Osteoblast (primary cell): ENCODE measurements at regions not wholly inside any gene's neighbourhood (a gene's known extent, or its start where the extent isn't known, plus 50 kb on each side); places are given as distances from the start of the nearest gene placed in this dataset.

Source experiments
- DNase-seq: peaks from one replicate; pipeline ENCODE4 v3.0.0; 2011; ENCODE audit warnings: low spot score, mixed read lengths; ENCODE audit not compliant: insufficient read length; ENCODE audit errors: missing footprints
- H2AFZ ChIP-seq: 2 replicates; pipeline ENCODE4 v1.6.0; 2011; ENCODE audit warnings: mild to moderate bottlenecking, low read length
- H3K27ac ChIP-seq: 2 replicates; pipeline ENCODE4 v1.5.1; 2011; ENCODE audit warnings: mild to moderate bottlenecking, low read depth, low read length, moderate library complexity
- H3K27me3 ChIP-seq: 2 replicates; pipeline ENCODE4 v1.6.0; 2012; ENCODE audit warnings: mild to moderate bottlenecking, control low read depth, inconsistent platforms, low read length, moderate library complexity; ENCODE audit not compliant: insufficient read depth
- H3K36me3 ChIP-seq: 2 replicates; pipeline ENCODE4 v1.5.1; 2011; ENCODE audit warnings: mild to moderate bottlenecking, low read length, control low read depth, moderate library complexity; ENCODE audit not compliant: insufficient read depth
- H3K4me1 ChIP-seq: 2 replicates; pipeline ENCODE4 v1.5.1; 2011; ENCODE audit warnings: mild to moderate bottlenecking, low read length, control low read depth, moderate library complexity; ENCODE audit not compliant: insufficient read depth
- H3K4me2 ChIP-seq: 2 replicates; pipeline ENCODE4 v1.6.0; 2011; ENCODE audit warnings: mild to moderate bottlenecking, low read length; ENCODE audit not compliant: insufficient read depth
- H3K4me3 ChIP-seq: fragments of 200-600 bp; sonication (generic); 3 replicates; pipeline ENCODE4 v1.5.1; 2012; ENCODE audit warnings: mild to moderate bottlenecking, low read length, inconsistent platforms; ENCODE audit not compliant: insufficient read depth
- H3K79me2 ChIP-seq: 2 replicates; pipeline ENCODE4 v1.6.0; 2012; ENCODE audit warnings: mild to moderate bottlenecking, low read length, control low read depth, inconsistent platforms; ENCODE audit not compliant: insufficient read depth
- H3K9me3 ChIP-seq: 2 replicates; pipeline ENCODE4 v1.5.1; 2011; ENCODE audit warnings: low read depth, low read length, control low read depth
- H4K20me1 ChIP-seq: 2 replicates; pipeline ENCODE4 v1.6.0; 2012; ENCODE audit warnings: mild to moderate bottlenecking, low read length, control low read depth; ENCODE audit not compliant: insufficient read depth
- TF ChIP-seq, protein P1 (sequence below): IDR thresholded peaks from 2 replicates; pipeline ENCODE4 v1.5.1; 2011; ENCODE audit warnings: mild to moderate bottlenecking, low read depth, low read length, moderate library complexity; ENCODE audit errors: extremely low read depth

DNA sequence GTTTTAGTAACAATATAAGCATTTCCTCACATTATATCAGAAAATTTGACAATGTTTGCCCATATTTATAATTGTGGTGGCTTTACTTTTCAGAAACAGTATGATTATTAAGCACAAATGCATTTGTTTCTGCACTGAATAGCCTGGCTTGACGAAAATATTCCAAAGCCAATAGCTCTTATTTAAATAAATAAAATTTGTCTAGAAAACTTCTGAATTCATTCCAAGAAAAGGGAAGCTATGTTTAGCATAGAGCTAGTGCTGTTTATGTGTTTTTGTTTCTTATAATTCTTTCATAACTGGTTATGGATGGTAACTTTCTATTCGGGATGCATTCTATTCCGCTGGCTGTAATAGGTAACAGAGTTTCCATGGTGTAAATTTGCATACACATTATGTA is 268.6 kb downstream of the PTBP2 start:
- no peaks in the 10 kb centered on the region for H3K9me3 ChIP-seq
- no peaks in the 10 kb centered on the region for H4K20me1 ChIP-seq
- DNase-seq, result no peak
- no peak overlapping the region for H3K27ac ChIP-seq
- no peak overlapping the region for H3K4me2 ChIP-seq
- H3K27me3 ChIP-seq, result no peaks in the 10 kb centered on the region
- no peaks in the 10 kb centered on the region for H3K79me2 ChIP-seq
- no peak overlapping the region for H3K4me3 ChIP-seq
- TF ChIP-seq, protein P1, sequence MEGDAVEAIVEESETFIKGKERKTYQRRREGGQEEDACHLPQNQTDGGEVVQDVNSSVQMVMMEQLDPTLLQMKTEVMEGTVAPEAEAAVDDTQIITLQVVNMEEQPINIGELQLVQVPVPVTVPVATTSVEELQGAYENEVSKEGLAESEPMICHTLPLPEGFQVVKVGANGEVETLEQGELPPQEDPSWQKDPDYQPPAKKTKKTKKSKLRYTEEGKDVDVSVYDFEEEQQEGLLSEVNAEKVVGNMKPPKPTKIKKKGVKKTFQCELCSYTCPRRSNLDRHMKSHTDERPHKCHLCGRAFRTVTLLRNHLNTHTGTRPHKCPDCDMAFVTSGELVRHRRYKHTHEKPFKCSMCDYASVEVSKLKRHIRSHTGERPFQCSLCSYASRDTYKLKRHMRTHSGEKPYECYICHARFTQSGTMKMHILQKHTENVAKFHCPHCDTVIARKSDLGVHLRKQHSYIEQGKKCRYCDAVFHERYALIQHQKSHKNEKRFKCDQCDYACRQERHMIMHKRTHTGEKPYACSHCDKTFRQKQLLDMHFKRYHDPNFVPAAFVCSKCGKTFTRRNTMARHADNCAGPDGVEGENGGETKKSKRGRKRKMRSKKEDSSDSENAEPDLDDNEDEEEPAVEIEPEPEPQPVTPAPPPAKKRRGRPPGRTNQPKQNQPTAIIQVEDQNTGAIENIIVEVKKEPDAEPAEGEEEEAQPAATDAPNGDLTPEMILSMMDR, result no peak
- peaks cover 7% of the 10 kb centered on the region for H3K4me1 ChIP-seq
- no peaks in the 10 kb centered on the region for H3K36me3 ChIP-seq
- H2AFZ ChIP-seq, result no peak overlapping the region

GRCh38 chr1:96991261-96991660 is 269.7 kb downstream of the PTBP2 start:
- Histone ChIP-seq H3K9me3 (no peaks in the 10 kb centered on the region), H4K20me1 (no peaks in the 10 kb centered on the region), H3K4me2 (no peak overlapping the region), H3K4me1 (peaks cover 7% of the 10 kb centered on the region), H3K27ac (no peak overlapping the region), H2AFZ (no peak overlapping the region), H3K36me3 (no peaks in the 10 kb centered on the region), H3K27me3 (no peaks in the 10 kb centered on the region), H3K4me3 (no peak overlapping the region), H3K79me2 (no peaks in the 10 kb centered on the region)
- DNase-seq, result no peak
- TF ChIP-seq, protein P1, result no peak

- H3K36me3 ChIP-seq, result no peaks in the 10 kb centered on the region
- no peak overlapping the region for H3K27ac ChIP-seq
- peak overlapping the region; percentile 37 for H2AFZ ChIP-seq
- peaks cover 7% of the 10 kb centered on the region for H3K4me1 ChIP-seq
- no peak overlapping the region for H3K4me3 ChIP-seq
- H3K9me3 ChIP-seq, result no peaks in the 10 kb centered on the region
- H3K4me2 ChIP-seq, result no peak overlapping the region
- no peaks in the 10 kb centered on the region for H3K27me3 ChIP-seq
- no peaks in the 10 kb centered on the region for H3K79me2 ChIP-seq
- no peak for DNase-seq
- TF ChIP-seq, protein P1, result no peak
- no peaks in the 10 kb centered on the region for H4K20me1 ChIP-seq
These were observed 271.3 kb downstream of the PTBP2 start for GRCh38 chr1:96992871-96993270.

- TF ChIP-seq, protein P1, result no peak
- H3K4me1 ChIP-seq, result peaks cover 7% of the 10 kb centered on the region
- H2AFZ ChIP-seq, result peak overlapping the region; percentile 49
- no peak overlapping the region for H3K4me2 ChIP-seq
- no peak for DNase-seq
- no peaks in the 10 kb centered on the region for H3K9me3 ChIP-seq
- H3K27ac ChIP-seq, result no peak overlapping the region
- H4K20me1 ChIP-seq, result no peaks in the 10 kb centered on the region
- H3K36me3 ChIP-seq, result no peaks in the 10 kb centered on the region
- no peak overlapping the region for H3K4me3 ChIP-seq
- H3K79me2 ChIP-seq, result no peaks in the 10 kb centered on the region
- no peaks in the 10 kb centered on the region for H3K27me3 ChIP-seq
These were observed 273.8 kb downstream of the PTBP2 start for GRCh38 chr1:96995351-96995750.
